NB4 (cell line): ENCODE measurements at regions not wholly inside any gene's neighbourhood (a gene's known extent, or its start where the extent isn't known, plus 50 kb on each side); places are given as distances from the start of the nearest gene placed in this dataset.

Source experiments
- POLR2A ChIP-seq: IDR thresholded peaks from 2 replicates; pipeline ENCODE4 v1.6.1; 2011; ENCODE audit warnings: mild to moderate bottlenecking; ENCODE audit not compliant: insufficient read length; ENCODE audit errors: extremely low read depth
- TF ChIP-seq, protein P1 (sequence below): IDR thresholded peaks from 2 replicates; pipeline ENCODE4 v1.6.1; 2011; ENCODE audit warnings: low read depth, low read length
- TF ChIP-seq, protein P2 (sequence below): IDR thresholded peaks from one replicate; pipeline ENCODE4 v1.5.1; 2012; ENCODE audit warnings: low read depth, low read length

DNA sequence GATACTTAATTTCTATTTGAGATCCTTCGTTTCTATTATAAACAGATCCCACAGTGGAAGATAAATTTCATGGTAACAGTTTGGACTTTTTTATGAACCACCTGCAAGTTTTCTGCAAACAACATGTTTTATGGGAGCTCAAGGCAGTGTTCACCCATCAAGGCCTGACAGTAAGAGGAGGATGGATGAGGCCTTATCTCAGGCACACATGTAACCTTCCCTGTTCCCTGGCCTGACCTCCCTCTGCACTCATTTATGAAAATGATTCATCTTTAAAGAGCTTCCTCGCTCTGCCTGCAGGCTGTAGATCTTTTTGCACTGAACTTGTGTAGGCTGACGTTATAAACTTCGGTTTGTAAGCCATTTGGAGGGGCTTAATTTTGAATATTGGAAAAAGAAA, 500.1 kb downstream of the GATA3 start:
- TF ChIP-seq POLR2A: no peak
- TF ChIP-seq, protein P1, sequence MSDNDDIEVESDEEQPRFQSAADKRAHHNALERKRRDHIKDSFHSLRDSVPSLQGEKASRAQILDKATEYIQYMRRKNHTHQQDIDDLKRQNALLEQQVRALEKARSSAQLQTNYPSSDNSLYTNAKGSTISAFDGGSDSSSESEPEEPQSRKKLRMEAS: no peak
- TF ChIP-seq, protein P2, sequence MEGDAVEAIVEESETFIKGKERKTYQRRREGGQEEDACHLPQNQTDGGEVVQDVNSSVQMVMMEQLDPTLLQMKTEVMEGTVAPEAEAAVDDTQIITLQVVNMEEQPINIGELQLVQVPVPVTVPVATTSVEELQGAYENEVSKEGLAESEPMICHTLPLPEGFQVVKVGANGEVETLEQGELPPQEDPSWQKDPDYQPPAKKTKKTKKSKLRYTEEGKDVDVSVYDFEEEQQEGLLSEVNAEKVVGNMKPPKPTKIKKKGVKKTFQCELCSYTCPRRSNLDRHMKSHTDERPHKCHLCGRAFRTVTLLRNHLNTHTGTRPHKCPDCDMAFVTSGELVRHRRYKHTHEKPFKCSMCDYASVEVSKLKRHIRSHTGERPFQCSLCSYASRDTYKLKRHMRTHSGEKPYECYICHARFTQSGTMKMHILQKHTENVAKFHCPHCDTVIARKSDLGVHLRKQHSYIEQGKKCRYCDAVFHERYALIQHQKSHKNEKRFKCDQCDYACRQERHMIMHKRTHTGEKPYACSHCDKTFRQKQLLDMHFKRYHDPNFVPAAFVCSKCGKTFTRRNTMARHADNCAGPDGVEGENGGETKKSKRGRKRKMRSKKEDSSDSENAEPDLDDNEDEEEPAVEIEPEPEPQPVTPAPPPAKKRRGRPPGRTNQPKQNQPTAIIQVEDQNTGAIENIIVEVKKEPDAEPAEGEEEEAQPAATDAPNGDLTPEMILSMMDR: no peak
